Activated CD4-positive, alpha-beta T cell treated with anti-CD3 and anti-CD28 coated beads, Interleukin-2, amount 50 U/mL, for 16 hours (primary cell): ENCODE measurements at regions not wholly inside any gene's neighbourhood (a gene's known extent, or its start where the extent isn't known, plus 50 kb on each side); places are given as distances from the start of the nearest gene placed in this dataset.
"Not testable (repeated sequence)": the region's sequence is repeated elsewhere in the genome, so short reads cannot be mapped to it uniquely, and the experiment has no call there.

Experiments
- DNase-seq: peaks from one replicate; pipeline ENCODE4 v3.0.0-alpha.2; 2020

DNA sequence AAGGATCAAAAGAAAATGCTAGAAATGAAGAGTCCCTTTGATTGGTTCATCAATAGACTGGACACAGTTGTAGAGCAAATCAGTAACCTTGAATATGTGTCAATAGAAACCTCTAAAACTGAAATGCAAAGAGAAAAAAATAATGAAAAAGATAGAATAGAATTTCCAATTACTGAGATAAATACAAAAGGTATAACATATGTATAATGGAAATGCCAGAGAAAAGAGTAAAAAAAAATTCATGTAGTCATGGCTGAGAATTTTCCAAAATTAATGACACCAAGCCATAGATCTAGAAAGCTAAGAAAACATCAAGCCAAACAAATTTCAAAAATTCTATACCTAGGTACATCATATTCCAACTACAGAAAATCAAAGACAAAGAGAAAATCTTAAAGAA, 62.0 kb upstream of the HGF start:
- DNase-seq, result no peak

- DNase-seq, result not testable (repeated sequence)
Measured at GRCh38 chr7:81829511-81829910, 59.7 kb upstream of the HGF start.

- DNase-seq, result no peak
Measured at GRCh38 chr7:81822811-81823210, 53.0 kb upstream of the HGF start.

GRCh38 chr7:81819861-81820260, 50.0 kb upstream of the HGF start:
- no peak for DNase-seq
